Activated CD4-positive, CD25-positive, alpha-beta regulatory T cell (primary cell): ENCODE measurements at regions not wholly inside any gene's neighbourhood (a gene's known extent, or its start where the extent isn't known, plus 50 kb on each side); places are given as distances from the start of the nearest gene placed in this dataset.

Source experiments
- DNase-seq, 4 experiments: peaks; one replicate each; lab custom pipeline; 2025; lab: John Stamatoyannopoulos, UW

DNA sequence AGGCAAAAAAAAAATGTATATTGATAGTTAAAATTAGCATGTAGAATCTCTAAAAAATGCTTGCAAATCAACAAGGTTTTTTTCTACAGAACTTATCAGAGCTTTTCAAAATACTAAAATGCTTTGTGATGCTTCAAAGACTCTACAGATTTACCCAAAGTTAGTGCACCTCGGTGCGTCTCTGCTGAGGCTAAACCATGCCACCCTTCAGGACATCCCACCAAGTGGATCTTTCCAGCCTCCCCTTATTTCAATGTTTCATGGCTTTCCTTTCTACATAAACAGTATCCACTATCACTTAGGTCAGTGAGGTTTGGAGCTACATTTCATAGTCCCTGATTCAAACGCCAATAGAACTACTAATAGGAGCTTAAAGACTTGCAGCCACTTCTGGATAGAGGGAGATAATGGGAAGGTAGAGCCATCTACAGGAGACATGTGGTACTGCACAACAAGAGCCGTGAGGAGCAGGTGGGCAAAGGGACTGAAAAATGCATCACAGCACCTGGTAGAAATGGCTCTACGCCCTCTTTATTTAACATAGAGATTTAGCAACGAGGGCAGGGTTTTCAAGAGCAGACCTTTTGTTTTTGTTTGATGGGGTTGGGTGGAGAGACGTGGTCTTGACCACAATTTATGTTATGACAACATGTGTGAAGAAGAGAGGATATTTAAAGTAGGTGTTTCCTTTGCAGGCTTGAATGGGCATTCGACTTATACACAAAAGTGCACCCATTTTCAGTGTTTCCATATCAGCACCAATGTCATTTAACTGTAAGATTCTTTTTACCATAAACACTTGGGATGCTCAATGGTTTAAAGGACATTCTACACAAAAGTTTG is 56.1 kb upstream of the SLC35G4 start:
- peak in 1 of 4 experiments; percentile 4 for DNase-seq

DNA sequence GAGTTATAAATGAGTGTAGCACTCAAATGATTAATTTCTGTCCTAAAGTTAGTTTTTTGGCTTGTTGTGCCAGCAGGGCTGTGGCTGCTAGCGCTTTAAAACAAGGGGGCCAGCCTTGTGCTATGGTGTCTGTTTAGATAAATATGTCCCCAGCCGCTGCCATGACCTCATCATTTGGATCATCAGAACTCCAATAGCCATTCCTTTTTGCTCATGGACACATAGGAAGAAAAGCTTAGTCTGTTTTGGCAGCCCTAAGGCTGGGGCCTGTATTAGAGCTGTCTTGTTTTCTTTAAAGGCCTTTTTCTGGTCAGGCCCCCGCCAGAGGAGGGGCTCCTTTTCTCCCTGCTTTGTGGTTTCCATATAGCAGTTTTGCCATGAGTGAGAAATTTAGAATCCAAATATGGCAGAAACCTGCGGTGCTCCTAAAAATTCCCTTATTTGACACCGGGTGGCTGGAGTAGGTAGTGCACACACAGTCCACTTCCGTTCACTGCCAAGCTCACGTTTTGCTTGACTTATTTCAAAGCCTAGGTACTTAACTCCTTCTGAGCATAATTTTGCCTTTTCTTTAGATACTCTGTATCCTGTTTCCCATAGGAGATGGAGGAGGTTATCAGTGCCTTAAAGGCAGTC is 60.4 kb upstream of the SLC35G4 start:
- no peak for DNase-seq

DNA sequence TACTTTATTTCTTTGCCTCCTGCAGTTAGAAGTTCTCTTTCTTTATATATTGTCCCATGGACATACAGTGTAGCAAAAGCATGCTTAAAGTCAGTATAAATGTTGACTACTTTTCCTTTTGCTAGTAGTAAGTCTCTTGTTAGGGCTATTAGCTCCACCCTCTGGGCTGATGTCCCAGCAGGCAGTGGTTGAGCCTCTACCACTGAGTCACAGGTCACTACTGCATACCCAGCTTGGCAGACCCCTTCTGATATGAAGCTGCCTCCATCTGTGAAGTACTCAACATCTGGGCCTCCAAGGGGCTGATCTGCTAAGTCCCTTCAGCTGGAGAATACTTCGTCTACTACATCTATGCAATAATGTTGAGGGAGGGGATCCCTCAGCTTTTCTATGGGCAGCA is 61.0 kb upstream of the SLC35G4 start:
- no peak for DNase-seq

DNA sequence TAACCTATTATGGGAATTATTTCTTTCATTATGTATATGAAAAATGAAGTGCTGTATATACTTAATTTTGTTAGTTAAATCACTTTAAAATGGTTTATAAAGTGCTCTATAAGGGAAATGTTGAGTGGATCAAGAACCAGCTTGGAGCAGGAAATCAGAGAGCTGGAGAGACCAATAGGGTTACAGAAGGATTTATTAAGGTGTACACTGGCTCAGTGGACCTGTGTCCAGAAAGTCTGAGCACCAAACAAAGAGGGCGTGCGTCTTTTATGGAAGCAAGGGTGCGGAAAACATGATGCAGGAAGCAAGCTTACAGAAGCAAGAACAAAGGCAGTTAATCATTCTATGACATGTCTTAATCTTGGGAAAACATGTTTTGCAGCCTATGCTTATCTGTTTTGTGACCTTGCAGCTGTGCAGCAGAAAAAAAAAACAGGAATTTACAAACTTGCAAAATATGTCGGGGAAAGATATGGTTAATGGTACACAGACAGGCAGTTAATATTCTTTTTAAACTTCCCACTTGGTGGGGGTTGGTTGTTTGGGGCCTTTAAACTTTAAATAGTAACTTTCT is 65.2 kb upstream of the SLC35G4 start:
- DNase-seq, result no peak

DNA sequence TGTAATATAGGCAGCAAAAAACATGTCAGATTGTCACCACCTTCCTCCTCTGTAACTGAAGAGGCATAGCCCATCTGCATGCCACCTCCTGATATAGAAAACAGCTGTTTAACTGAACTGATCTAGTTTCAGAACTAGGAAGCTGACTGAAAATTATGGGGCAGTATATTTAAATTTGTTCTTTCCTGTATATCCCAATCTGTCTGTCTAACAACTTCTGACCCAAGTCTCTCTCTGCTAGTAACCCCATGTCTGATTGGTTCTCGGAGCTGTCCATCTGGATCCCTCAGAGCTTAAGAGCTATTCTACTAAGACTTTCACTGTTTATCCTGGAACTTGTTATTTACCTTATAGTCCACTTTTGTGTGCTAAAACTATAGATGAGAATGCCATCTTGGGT is 68.2 kb upstream of the SLC35G4 start:
- no peak for DNase-seq

DNA sequence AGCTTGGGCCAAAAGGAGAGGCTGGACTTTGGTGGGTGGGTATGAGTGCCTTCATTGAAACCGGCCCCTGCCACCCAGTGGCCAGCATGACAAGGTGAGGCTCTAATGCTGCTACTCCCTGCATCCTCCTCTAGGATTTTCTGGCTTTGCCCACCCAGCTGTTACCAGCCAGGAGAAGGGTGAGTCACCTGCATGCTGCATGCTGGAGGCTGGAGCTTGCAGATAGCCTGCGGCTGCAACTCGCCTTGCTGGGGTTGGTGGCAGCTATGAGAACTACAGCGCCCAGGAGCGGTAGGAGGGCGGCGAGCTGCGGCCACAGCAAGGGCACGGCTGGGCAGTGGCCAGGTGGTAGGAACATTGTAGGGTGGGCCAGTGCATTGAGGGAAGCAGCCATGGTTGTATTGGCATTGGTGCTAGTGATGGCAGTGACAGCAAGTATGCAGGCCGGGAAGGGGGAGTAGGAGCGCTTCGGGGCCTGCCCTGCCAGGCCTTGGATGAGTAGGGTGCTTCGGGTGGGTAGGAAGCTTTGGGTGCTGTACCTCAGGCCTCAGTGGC is 75.4 kb upstream of the SLC35G4 start:
- no peak for DNase-seq

DNA sequence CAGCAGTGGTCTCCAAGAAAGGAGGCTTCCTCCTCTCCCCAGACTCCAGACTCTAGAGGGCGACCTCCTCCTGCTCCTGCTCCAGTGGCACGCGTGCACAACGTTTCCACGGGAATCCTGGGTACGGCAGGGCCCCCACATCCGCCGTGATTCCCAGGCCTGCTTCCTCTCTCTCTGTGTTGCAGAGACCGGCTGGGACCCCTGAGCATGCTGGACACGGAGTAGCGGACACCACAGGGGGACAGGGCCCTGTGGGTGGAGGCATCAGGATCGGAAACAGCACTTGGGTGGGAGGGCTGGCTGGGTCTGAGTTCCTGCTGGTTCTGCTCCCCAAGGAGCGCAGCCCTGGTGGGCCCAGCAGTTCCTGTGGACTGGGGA is 75.9 kb upstream of the SLC35G4 start:
- no peak for DNase-seq

DNA sequence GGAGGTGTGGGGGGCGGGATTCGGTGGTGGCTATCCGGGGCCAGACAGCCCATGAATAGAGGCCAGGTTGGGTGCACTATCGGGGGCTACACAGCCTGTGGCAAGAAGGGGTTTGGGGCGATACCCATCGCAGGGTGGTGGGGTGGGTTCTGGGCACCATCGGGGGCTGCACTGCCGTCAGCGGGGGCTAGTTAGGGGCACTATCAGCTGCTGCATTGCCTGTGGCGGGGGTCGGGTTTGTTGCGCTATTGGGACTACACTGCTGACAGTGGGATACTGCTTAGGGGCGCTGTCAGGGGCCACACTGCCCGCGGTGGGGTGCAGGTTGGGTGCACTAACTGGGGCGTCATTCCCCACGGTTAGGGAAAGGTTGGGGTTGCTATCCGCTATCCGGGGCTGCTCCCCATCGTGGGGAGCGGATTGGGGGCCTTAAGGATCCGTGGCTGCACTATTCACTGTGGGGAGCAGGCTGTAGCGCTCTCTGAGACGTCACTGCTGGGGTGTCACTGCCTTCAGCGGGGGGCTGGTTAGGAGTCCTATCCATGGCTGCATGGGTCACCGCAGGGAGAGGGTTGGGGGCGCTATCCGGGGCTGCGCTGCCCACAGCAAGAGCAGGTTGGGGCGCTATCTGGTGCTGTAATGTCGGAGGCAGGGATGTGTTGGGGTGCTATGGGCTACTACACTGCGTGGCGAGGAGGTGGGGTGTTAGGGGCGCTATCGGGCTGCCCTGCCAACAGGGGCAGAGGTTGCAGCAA is 76.5 kb upstream of the SLC35G4 start:
- DNase-seq, result no peak

DNA sequence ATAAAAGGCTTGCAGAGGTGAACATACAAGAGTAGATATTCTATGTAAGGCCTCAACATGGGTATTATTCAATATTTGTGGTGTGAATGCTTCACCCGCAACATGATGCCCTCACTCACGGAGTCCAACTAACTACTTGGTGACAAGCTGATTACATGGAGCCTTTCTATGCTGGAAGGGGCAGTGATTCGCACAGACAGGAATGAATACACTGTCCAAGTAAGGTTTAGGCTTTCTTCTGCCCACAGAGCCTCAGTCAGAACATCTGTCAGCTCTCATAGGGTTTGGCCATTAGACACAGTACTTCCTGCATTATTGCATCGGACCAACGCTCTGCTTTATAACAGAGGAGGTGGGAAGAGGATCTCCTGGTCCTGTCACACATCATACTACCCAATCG is 80.3 kb upstream of the SLC35G4 start:
- no peak for DNase-seq

DNA sequence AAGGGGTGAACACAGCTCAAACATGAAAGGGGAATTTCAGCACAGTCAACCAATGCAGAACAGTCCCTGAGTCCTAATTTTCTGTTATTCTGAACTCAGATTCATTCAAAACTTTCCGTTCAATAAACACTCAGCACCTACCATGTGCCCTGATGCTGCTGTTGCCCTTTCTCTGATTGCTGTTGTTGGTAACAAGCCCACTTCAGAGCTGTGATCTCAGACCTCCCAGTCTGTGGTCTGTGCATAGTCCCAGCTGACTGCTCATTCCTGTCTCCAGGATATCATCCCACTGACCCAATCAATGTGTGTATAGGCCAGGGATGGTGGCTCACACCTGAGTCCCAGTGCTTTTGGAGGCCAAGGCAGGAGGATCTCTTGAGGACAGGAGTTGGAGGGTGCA is 82.7 kb upstream of the SLC35G4 start:
- DNase-seq, result no peak

DNA sequence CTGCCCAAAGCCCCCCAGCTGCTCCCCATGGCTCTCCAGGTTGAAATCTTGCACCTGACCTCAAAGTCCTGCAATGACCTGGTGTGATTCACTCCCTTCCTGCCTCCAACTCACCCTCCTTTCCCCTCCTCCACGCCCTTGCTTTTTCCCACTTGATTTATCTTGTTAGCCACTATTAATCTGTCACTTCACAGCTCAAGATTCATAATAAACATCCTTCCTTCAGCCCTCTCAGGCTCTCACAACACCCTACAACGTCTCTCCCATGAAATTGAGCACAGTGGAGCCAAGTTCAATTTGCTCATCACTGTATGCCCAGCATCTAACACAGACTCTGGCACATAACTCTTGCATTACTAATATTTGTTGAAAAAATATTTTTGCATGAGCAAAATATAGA is 85.6 kb upstream of the SLC35G4 start:
- DNase-seq, result no peak

DNA sequence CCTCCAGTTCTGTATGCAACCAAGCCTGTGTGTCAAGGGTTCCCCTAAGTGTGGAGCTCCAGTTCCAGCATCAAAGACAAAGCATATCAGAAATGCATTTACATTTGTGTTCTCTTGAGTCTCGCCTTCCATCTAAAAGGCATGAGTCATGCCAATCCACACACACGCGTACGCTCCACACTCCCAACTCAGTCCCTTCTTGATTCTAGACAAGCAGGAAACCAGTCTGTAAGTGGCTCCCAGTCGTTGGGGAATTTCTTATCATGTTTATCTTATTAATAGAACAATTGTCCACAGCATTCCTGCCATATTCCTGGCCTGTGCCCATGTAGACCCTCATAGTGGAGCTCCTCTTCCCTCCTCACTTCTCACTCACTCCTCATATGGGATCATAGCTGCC is 86.4 kb upstream of the SLC35G4 start:
- DNase-seq, result no peak

DNA sequence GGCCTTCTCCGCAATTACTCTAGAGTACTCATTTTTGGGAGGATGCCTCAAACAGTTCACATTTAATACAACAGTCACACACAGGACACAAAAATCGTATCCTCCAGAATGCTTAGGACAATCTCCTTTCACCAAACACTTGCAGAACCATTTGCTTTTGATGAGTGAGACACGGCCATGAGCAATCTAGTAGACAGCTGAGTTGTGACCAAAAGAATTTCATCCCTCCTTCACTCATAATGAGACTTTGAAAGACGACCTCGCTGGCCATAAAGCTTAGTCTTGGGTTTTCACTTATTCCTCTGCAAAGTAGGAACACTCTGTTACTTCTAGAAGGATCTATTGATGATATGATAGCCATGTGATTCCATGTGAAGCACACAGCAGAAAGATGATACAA is 87.5 kb upstream of the SLC35G4 start:
- no peak for DNase-seq

DNA sequence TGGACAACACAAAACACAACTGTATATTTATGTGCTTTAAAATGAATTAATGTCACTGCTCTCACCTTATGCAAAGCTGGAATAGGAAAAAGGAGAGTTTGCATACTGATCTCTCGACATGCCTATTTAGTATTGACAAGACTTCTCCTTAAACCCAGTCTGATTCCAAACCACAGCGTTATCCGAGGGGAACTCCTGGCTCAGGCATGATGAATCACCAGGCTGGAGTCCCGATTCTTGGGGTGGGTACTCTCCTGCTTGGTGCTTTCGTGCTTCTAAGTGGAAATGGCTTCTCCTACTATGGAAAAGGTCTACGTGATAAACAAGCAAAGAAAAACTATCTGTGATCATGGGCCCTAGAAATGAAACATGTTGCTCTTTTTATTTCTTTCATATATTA is 88.9 kb upstream of the SLC35G4 start:
- DNase-seq, result no peak

DNA sequence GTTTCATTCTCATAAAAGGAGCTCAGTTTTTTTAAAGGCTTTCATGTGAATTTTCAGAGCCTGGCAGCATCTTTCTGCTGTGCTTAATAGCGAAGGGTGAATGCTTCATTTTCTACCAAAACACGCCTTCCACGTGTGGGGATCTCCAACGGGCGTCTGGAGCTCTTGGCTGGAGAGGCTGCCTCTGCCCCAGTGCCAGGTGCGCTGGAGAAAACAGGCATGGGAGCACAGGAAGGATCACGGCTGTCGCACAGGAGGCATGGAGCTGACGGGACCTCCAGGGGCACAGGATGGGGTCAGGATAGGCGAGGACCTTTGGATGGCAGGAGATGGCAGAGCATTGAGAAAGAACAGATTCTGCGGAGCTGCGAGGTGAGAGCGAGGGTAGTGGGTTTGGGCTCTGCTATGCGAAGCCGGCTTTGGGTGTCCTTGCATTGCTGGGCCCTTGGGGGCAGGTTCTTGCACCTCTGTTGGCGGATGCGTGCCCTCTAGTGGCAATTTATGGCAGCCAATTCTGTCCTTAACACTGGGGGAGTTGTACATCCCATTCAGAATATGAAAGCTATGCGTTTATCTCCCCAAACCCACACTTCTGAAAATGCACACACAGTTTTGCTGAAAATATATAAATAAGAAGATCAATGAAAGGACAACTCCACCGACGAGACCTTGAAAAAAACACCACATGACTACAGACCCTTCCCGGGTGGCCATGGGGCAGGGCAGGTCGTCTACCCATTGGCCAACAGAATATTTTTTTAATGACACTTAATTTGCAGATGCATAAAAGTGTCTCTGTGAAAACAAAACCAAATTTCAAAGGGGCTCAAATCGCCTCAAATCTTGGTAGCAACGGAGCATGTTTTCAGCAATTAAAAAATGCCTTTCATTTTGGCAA is 90.4 kb upstream of the SLC35G4 start:
- peak in 1 of 4 experiments; percentile 1 for DNase-seq

DNA sequence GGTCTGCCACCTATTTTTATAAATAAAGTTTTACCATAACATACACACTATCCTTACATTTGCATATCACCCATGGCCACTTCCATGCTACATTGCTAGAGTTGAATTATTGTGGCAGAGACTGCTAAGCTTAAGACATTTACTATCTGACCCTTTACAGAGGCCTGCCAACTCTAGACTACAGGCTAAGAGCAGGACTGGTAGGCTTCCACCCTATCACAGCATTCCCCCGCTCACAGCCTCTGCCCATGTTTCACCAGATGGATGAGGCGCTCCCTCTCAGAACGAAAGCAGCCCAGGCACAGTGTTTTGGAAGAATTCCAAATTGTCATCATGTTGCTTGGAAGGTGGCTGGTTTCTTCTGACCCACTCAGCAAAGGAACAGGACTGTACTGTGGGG is 91.7 kb upstream of the SLC35G4 start:
- no peak for DNase-seq

DNA sequence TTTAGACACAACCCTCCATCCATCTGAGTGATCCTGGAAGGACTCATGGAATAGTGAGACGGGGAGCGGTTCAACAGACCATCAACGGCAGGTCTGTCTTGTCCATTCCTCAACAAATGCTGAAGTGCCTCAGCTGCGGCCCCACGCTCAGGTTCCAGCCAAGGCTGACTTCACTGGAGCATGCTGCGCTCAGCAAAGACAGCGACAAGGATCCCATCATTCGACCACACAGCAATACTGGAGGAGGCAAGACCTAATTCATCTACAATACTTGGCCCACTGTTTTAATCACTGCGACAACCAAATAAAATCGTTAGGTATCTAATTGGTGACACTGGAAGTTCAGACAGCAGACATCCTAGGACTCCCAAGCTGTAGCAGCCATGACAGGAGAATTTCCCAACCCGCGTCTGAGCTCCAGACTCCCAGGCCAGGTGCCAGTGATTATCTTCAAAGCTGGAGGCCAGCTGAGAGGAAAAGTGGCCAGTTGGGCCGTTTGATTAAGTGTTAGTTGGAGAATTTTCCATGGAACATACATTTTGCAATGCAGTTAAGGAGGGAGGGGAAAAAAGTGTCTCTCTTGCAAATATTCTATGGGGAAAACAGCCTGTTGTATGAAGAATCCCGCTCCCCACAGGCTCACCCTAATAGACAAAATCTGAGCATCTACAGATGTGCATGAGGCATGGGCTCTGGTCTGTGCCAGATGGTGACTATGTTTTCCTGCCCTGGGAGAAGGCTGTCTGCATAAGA is 92.5 kb upstream of the SLC35G4 start:
- no peak for DNase-seq

DNA sequence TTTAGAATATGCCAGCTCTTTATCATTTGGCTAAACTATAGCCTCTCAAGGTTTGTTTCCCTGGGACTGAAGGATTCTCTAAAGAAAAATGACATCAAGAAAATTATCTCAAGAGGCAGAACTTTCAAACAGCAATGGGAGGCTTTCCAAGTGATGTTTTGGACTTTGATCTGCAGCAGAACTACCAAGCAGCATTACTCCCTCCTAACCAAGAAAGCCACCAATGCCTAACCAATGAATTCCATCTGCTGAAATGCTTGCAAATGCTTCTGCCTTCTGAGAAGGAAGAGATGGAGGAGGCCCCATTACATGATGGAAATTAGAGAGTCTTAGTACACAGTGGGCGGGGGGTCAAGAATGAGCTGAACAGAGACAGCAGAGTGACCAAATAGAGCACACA is 95.1 kb upstream of the SLC35G4 start:
- no peak for DNase-seq

DNA sequence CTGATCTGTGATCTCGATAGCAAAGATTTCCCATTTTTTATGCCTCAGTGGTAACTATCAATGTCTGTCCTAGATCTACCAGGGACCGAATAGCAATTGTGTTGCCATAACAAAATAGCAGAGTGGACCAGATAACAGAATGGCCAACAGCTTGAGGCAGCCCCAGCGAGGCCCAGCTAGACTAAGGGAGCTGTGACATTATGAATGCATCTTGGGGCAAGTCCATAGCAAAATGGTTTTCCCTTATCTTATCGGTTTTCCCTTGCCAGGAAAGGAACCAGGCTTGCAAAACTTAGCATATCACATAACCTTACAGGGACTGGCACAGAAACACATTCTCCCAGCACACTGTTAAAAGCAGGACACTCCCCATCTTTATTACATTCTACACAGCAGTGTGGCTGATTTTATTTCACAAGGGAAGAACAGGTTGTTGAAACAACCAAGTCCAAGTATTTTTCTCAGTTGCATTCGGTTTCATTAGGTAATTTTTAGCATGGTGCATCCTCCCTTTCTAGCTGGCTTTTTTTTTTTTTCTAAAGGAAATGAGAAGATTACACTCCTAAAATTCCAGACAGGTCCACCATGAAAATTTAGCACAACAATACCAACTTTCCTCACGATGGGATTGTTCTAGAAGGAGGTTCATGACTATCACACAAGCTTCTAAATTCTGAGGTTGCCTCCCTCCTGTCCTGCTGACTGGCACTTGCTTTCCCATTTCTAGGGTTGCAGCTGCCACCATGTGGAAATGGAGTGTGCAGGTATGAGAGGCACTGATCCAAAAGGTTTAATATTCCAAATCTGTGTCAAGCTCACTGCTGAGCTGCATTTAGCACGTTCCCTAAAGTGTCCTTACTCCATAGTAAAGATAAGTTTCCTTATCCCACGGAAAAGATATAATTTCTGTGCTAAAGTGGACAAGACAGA is 97.0 kb upstream of the SLC35G4 start:
- no peak for DNase-seq
